ENCODE measurements at regions not wholly inside any gene's neighbourhood (a gene's known extent, or its start where the extent isn't known, plus 50 kb on each side); places are given as distances from the start of the nearest gene placed in this dataset.

DNA sequence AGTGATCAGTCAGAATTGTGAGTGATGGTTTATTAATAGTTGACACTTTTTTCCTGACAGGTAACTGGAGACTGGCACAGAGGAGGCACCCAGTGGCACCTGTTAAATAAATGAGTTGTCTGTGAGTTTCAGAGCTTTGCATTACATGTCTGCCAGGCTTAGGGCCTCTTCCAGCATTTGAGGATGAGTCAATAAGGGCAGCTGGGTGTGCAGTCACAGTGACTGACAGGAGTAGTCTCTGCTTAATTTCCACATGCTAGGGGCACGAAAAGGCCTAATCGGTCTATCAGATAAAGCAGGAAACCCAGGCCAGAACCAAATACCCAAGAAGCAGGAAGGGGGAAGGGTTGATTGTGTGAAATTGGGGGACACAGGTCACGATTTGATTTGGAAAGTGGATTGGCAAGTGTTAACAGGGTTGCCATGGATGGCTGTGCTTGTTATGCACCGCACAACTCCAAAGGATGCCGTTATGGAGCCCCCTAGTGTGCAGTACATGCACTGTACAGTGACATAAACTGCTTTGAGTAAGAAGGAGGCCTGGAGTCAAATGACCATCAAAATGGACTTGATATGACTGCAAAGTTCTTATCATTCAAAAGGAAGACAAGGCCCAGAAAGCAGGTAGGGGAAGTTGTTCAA lies 111.9 kb upstream of the GGTLC1 start:
- no peaks in the 10 kb centered on the region for H3K4me1 Mint-ChIP-seq
- Histone ChIP-seq H3K4me2 (replicated peaks; ENCODE audit: low read depth, low read length, poor library complexity, severe bottlenecking) (no peak overlapping the region), H4K20me1 (ENCODE audit: control insufficient read depth, insufficient read depth, low read length, poor library complexity, severe bottlenecking) (no peaks in the 10 kb centered on the region), H3K9ac (ENCODE audit: low read length) (no peak overlapping the region), H3K27ac (ENCODE audit: low read length in 2 of 2) (no peak overlapping the region), H3K27me3 (replicated peaks in 1 of 4; ENCODE audit: control extremely low read depth in 1 of 4, control insufficient read depth in 3 of 4, insufficient read depth in 4 of 4, low read length in 3 of 4) (peaks cover 0 to 3% (median 0%) of the 10 kb centered on the region in 4 experiments), H3K4me3 (ENCODE audit: control extremely low read depth in 1 of 5, extremely low read depth in 1 of 5, insufficient read depth in 1 of 5, low read depth in 2 of 5, low read length in 4 of 5) (no peak overlapping the region), H3K36me3 (replicated peaks in 1 of 2; ENCODE audit: control extremely low read depth in 1 of 2, control insufficient read depth in 1 of 2, extremely low read depth in 1 of 2, insufficient read depth in 2 of 2, low read length in 1 of 2) (no peaks in the 10 kb centered on the region), H3K9me3 (ENCODE audit: control extremely low read depth in 1 of 3, control insufficient read depth in 2 of 3, insufficient read depth in 1 of 3, low read length in 2 of 3) (no peaks in the 10 kb centered on the region), H3K79me2 (ENCODE audit: control insufficient read depth, insufficient read depth, low read length) (no peaks in the 10 kb centered on the region), H2AFZ (ENCODE audit: insufficient read depth, low read depth, low read length, poor library complexity, severe bottlenecking) (no peak overlapping the region), H3K4me1 (ENCODE audit: control insufficient read depth in 2 of 2, insufficient read depth in 2 of 2, low read length in 2 of 2) (no peaks in the 10 kb centered on the region)
- intact Hi-C loops (cut with micrococcal nuclease) = loop anchor here (10.0 kb wide), 1 partner anchor 964 kb away; no protein-coding TSS in a partner anchor
- H3K9me3 Mint-ChIP-seq (ENCODE audit: insufficient read depth) = no peaks in the 10 kb centered on the region
- POLR2A ChIA-PET = no interaction called here
- DNase-seq (peak; percentile 19), ATAC-seq (ENCODE audit: low read depth) (no peak)
- H3K27me3 Mint-ChIP-seq = peaks cover 13% of the 10 kb centered on the region
- CTCF ChIA-PET = interaction anchor here (1.9 kb wide), 1 partner anchor 681 kb away, joined by 4 read pairs; no protein-coding TSS in a partner anchor
- TF ChIP-seq EZH2 (IDR thresholded peaks at IDR 0.05; ENCODE audit: borderline replicate concordance, insufficient read depth, low read depth, low read length, poor library complexity, severe bottlenecking) (no peak), CTCF (IDR thresholded peaks at IDR 0.05) (peak; percentile 36)
- 36% methylated on average over 5 of the region's 5 CpGs for WGBS (ENCODE audit: insufficient coverage)
- H3K27ac Mint-ChIP-seq = no peak overlapping the region
- H3K4me3 Mint-ChIP-seq = no peak overlapping the region

GRCh38 chr20:24098886-24099285 lies 110.3 kb upstream of the GGTLC1 start:
- Histone ChIP-seq H3K4me1 (ENCODE audit: control insufficient read depth in 2 of 2, insufficient read depth in 2 of 2, low read length in 2 of 2) (no peaks in the 10 kb centered on the region), H3K36me3 (replicated peaks in 1 of 2; ENCODE audit: control extremely low read depth in 1 of 2, control insufficient read depth in 1 of 2, extremely low read depth in 1 of 2, insufficient read depth in 2 of 2, low read length in 1 of 2) (no peaks in the 10 kb centered on the region), H3K4me3 (ENCODE audit: control extremely low read depth in 1 of 5, extremely low read depth in 1 of 5, insufficient read depth in 1 of 5, low read depth in 2 of 5, low read length in 4 of 5) (no peak overlapping the region), H3K27me3 (replicated peaks in 1 of 4; ENCODE audit: control extremely low read depth in 1 of 4, control insufficient read depth in 3 of 4, insufficient read depth in 4 of 4, low read length in 3 of 4) (no peaks in the 10 kb centered on the region), H3K27ac (ENCODE audit: low read length in 2 of 2) (no peak overlapping the region), H2AFZ (ENCODE audit: insufficient read depth, low read depth, low read length, poor library complexity, severe bottlenecking) (no peak overlapping the region), H4K20me1 (ENCODE audit: control insufficient read depth, insufficient read depth, low read length, poor library complexity, severe bottlenecking) (no peaks in the 10 kb centered on the region), H3K9me3 (ENCODE audit: control extremely low read depth in 1 of 3, control insufficient read depth in 2 of 3, insufficient read depth in 1 of 3, low read length in 2 of 3) (no peaks in the 10 kb centered on the region), H3K79me2 (ENCODE audit: control insufficient read depth, insufficient read depth, low read length) (no peaks in the 10 kb centered on the region), H3K9ac (ENCODE audit: low read length) (no peak overlapping the region), H3K4me2 (replicated peaks; ENCODE audit: low read depth, low read length, poor library complexity, severe bottlenecking) (no peak overlapping the region)
- no peak for DNase-seq
- ChIA-PET POLR2A (no interaction called here), CTCF (interaction anchor here (1.9 kb wide), 1 partner anchor 683 kb away, joined by 4 read pairs; no protein-coding TSS in a partner anchor)
- Mint-ChIP-seq H3K27ac (no peak overlapping the region), H3K4me1 (no peaks in the 10 kb centered on the region), H3K27me3 (peaks cover 19% of the 10 kb centered on the region), H3K9me3 (ENCODE audit: insufficient read depth) (no peaks in the 10 kb centered on the region), H3K4me3 (no peak overlapping the region)
- TF ChIP-seq EZH2 (IDR thresholded peaks at IDR 0.05; ENCODE audit: borderline replicate concordance, insufficient read depth, low read depth, low read length, poor library complexity, severe bottlenecking) (no peak), CTCF (IDR thresholded peaks at IDR 0.05) (no peak)
- ATAC-seq (ENCODE audit: low read depth) = no peak
- intact Hi-C loops (cut with micrococcal nuclease) = no loop called here
- WGBS (ENCODE audit: insufficient coverage) = no CpG with 5 or more reads among the region's 3 CpGs
